HG03064 (cell line): ENCODE measurements at regions not wholly inside any gene's neighbourhood (a gene's known extent, or its start where the extent isn't known, plus 50 kb on each side); places are given as distances from the start of the nearest gene placed in this dataset.

Source experiments
- ATAC-seq: cut with Tn5 transposase; IDR thresholded peaks from one replicate; pipeline ENCODE4 v1.9.1; 2021; ENCODE audit warnings: low read depth; ENCODE audit not compliant: unreplicated experiment

DNA sequence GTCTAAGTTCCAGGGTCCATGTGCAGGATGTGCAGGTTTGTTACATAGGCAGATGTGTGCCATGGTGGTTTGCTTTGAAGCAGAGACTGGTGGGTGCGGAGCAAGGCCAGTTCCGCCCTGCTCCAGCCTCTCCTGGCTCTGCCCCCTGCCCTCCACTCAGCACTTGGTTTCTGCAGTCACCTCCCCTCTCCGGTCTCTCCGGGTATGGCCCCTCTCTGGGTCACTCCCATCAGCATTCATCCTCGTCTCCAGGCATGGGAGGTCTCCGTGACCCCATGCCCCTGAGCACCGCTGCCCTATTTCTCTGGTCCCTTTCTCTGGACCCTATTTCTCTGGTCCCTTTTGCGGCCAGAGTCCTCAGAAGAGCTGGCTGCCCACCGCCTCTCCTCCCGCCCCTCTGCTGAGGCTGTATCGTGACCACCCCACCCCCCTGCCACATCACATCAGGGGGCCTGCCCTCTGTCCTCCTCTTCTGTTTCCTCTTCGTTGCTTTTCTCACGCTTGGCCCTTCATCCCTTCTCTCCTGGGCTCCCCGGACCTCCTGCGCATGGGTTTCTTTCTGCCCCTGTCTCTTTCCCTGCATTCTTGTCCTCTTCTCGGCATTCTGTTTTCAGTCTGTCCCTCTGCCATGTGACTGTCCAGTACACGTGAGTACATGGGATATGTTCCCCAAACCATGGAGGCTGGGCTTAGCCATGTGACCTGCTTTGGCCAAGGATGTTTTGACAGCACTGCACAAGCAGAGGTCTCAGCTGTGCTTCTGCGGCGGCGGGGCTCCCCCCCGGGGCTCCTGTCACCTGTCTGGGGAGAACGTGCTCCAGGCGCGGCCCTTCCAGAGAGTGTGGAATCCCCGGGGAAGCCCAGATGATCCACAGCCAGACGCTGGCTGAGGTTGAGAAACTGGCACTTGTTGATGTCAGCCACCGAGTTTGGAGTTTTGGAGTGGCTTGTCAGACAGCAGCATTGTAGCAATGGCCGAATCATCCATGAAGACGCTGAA lies 54.4 kb upstream of the C1orf174 start:
- no peak for ATAC-seq

DNA sequence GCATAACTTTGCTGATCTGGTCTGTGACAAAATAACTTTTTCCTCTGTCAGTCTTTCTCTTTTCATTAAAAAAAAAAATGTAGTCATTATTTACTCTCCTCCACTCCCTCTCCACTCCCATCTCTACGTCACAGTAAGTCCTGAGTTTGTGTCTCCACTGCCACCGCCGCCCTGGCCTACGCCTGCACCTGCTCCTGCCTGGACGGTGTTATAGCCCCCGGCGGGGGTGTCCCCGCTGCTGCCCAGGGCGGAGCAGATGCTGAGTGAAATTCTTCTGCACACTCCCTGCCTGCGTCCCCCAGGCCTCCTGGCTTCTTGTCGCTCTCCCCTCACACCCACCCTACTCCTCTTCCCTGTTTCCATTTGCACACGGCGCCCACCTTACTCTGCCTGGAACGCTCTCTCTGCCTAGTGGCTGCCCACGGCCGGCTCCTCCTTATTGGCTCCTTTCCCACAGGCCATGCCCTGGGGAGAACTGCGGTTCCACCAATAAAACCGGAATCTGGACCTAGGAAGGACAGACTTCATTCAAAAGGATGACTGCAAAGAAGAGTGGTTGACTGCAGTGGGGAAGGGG lies 55.2 kb upstream of the C1orf174 start:
- no peak for ATAC-seq

DNA sequence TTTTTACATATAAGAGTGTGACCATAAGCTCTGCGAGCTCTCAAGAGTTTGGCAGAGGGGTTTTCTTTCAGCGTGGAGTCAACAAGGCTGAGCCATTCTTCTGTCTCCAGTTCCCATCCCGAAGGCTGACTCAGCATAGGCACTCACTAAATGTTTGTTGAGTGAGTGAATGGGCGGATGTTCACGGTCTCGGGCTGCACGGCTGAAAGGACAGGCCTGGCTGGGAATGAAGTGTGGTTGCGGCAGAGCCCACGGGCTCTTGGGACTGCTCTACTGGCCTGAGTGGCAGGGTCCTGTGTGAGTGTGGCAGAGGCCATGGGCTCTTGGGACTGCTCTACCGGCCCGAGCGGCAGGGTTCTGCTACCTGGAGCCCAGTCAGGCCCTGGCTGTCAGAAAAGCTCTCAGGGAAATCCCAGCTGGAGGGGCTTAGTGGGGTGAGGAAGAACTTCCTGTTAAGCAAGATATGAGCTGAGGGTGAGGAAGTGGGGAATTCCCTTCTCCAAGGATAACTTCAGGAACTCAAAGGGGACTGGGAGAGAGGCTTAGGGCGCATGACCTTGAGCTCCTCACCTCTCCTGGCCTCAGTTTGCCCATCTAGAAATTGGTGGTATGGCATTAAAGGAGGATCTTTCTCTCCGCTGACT lies 56.6 kb upstream of the C1orf174 start:
- no peak for ATAC-seq

DNA sequence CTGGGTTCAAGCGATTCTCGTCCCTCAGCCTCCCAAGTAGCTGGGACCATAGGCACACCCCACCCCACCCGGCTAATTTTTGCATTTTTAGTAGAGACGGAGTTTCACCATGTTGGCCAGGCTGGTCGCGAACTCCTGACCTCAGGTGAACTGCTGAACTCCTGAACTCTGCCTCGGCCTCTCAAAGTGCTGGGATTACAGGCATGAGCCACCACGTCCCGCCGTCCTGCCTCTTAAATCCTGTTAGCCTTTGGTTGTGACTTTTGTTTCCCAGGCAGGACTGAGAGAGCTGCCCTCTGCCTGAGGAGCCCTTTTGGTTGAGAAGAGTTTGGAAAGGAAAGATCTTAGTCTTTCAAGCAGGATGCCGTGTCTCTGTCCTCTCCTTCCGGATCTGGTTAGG lies 59.3 kb upstream of the C1orf174 start:
- no peak for ATAC-seq

DNA sequence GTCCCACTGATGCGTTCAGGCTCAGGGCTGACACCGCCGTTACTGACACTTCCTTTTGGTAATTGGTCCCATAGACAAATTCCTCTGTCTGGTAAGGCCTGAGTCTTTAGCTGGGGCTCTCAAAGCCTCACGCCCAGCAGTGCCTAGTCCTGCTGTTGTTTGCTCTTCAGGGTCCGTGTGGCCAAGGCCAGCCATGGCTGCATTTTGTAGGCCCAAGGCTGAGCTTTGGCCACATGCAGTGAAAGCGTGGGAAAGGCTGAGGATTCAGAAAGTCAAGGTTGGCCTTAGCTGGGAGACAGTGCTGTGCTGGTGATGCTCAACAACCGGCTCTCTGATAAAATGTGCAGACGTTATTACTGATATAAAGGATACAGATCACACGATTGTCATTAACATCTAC lies 63.5 kb upstream of the C1orf174 start:
- no peak for ATAC-seq

DNA sequence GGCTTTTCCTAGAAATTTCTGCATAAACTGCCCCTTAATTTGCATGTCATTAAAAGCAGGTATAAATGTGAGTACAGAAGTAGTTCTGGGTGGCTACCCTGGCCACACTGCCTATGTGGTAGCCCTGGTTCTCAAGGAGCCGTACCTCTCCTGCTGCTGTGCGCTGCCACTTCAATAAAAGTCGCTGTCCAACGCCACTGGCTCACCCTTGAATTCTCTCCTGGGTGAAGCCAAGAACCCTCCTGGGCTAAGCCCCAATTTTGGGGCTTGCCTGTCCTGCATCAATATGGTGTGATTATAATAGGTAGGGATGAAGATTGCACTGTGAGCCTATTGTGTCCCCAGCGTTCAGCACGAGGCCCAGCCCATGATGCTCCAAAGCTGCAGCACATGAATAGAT lies 65.6 kb upstream of the C1orf174 start:
- no peak for ATAC-seq

DNA sequence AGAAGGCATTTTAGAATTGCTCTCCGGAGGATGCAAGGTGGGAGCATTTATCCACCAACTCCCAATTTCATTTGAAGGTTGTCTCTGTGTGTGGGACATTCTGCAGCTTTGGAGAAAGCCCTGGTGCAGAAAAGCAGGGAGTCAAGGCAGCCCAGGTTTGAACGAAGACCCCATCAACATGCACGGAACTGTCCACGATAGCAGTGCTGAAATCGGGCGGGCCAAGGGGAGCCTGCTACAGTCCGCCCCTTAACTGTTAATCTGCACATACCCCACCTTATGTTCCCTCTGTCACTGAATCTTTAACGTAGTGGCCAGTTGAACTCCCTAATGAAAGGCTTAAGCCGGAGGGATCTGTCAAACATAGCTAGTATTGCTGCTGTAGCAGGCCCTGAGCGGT lies 68.8 kb upstream of the C1orf174 start:
- no peak for ATAC-seq

DNA sequence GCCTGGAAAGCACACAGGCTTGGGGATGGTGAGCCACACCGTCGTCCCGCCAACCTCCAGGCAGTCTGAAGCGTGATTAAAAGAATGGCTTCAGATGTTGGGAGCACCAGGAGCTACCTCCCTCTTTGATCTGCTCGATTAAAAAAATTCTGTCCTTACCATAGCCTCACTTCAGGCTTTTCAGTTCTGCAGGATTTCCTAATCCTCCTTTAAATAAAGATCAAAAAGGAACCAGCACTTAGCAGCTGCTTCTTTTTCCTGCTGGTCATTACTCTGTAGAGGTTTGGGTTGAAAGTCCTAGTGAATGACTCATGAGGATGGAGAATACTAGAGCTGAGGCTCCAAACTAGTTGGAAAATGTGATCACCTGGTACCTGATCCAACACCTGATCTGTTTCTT lies 71.9 kb upstream of the C1orf174 start:
- ATAC-seq = no peak

DNA sequence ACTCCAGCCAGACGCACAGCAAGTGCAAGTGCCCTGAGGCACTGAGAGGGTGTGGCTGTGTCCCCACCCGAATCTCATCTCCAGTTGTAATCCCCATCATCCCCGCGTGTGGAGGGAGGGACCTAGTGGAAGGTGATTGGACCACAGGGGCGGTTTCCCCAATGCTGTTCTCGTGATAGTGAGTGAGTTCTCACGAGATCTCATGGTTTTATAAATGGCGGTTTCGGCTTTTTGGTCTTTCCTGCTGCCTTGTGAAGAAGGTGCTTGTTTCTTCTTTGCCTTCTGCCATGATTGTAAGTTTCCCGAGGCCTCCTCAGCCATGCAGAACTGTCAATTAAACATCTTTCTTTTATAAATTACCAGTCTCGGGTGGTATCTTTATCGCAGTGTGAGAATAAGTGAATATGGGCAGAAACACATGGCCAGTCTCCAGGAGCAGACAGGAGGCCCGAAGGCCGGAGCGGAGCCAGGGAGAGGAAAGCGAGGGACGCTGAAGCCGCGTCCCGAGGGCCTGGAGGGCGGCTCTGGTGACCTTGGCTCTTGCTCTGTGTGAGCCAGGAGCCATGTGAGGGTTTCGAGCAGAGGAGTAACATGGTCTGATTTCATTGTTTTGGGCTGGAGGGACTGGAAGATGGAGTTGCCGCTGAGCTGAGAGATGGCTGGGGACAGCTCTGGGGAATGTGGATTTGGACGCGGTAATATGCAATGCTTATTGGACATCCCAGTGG lies 76.0 kb upstream of the C1orf174 start:
- no peak for ATAC-seq

DNA sequence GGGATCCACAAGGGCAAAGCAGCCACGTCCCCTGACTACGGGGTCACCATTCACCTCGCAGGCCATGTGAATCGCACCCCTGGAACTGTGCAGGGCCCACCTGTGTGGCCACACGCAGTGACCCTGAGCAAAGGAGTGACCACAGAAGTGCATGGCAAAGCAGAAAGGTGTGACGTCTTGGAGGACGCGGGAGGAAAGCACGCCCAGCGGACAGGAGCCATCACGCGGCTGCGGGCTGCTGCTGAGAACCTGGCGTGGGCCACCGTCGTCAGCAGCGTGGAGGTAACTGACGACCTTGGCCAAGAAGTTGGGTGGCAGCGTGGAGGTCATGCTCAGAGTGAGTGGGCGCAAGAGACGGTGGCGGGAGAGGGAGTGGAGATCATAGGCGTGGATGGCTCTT lies 76.7 kb upstream of the C1orf174 start:
- ATAC-seq = no peak

DNA sequence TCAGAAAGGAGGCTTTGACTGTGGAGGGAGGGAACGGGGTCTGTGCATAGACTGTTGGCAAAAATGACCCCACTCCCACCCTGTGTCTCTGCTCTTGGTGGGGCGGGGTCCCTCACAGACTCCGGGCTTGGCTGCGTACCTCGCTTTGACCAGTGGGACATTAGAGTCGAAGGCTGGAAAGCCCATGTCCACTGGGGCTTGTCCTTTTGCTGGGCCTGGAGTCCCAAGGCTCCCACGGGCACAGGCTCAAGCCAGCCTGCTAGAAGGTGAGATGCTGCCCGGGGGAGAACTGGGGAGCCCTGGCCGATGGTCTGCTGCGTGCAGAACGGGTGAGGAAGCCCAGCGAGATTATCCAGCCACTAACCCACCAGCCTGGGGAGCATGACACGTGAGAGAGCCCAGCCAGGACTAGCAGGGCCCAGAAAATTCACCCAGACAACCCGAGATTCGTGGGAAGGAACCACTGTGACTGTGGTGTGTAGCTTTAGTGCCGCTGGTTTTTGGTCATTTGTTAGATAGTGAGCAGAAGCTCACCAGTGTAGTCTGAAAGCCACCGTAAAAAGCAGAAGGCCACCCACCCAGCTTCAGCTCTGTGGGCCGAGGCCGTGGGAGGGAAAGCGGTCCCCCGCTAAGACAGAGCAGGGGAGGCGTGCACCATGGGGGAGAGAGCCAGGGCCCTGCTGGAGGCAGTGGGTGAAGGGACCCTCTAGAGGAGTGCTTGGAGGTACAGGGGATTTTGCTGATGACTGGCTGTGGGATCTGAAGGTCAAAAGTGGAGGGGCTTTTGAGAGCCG lies 78.3 kb upstream of the C1orf174 start:
- no peak for ATAC-seq

DNA sequence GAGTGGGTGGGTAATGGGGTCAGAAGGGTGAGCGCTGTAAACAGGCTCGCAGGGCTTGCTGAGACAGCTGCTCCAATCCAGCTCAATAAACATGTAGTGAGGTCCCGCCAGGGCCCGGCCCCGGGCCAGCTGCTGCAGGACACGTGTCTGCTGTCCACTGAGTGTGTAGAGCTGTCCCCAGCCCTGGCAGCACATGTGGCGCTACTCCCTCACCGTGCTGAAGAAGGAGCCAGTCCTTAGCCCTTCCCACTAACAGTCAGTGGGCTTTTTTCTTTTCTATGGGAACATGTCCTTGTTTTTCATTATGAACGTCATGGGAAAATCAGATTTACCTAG lies 78.9 kb upstream of the C1orf174 start:
- no peak for ATAC-seq

DNA sequence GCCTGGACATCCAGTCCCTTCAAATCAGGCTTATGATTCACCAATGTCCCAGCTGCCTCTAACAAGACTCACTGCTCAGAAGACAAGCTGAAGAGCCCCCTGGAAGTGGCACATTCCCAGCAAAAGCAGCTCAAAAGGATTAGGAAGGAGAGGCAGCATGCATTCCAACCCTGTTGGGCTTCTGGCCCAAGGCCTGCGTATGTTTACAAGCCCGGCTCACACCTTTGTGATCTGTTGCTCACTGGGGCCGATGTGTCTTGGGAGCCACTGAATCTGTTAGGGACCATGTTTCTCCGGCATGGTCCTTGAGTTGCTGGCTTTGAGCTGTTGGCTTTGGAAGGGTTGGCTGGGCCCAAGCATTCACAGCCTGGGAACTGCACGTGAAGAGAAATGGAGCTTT lies 81.2 kb upstream of the C1orf174 start:
- ATAC-seq = no peak

DNA sequence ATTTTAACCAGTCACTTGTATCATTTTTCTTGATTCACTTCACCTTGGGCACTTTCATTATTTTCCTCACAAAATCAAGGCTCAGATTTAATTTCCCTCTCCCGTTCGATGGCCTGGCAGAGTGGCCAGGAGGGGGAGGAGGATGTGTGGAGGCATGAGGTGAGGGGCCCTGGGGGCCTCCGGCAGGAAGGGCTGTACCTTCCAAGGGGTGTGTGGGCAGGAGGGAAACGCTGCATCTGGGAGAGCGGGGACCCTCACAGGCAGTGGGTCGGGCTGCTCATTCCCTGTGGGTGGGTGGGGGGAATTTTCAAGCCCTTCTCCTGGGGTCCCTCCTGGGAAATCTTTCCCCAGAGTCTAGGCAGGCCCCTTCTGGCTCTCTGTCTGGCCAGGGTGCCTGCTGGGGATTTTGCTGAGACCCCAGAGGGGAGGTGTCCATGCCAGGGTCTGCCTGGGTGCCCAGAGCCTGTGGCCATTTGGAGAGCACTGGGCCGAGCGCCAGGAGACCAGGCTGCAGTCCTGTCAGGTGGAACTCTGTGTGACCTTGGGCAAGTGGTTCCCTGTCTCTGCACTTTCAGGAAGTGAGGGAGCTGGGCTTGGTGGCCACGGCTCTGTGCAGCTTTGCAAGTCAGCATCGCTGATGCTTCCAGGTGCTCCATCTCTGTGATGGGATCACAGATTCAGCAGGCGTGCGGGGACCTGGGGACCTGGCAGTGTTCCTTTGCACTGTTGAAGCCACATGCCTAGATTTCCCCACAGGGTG lies 81.9 kb upstream of the C1orf174 start:
- no peak for ATAC-seq

DNA sequence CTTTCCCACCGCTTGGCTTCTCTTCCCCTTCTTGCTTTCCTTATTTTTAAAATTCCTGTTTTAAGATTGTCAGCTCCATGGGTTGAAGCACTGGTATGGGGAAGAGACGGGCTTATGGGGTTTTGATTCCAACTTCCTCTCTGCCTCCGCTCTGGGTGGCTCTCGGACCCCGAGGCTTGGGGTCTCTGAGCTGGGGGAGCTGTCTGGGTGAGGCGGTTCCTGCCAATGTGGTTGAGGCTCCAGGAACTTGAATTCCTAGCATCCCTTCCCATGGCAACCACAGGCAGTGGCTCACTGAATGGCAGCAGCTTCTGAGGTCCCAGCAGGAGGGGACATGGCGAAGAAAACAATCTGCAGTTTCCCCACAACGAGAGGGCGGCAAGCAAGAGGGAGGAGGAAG lies 83.1 kb upstream of the C1orf174 start:
- ATAC-seq = no peak

DNA sequence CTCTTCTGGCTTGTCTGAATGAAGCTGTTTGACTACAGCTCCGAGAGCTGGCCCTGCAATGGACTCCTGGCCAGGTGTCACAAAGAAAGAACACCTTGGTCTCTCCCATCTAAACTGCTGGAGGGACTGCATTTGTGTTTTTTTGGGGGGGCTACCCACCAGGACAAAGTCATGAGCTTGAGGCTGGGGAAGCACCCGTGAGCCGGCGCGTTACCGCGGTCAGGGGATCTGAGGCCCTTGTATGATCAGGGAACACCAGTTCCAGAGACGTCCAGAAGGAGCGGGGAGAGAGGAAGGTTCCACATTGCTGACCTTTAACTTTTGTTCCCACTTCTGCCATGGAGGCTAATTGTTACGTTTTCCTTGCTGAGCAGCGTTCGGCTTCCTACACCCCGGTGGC lies 84.5 kb upstream of the C1orf174 start:
- no peak for ATAC-seq

DNA sequence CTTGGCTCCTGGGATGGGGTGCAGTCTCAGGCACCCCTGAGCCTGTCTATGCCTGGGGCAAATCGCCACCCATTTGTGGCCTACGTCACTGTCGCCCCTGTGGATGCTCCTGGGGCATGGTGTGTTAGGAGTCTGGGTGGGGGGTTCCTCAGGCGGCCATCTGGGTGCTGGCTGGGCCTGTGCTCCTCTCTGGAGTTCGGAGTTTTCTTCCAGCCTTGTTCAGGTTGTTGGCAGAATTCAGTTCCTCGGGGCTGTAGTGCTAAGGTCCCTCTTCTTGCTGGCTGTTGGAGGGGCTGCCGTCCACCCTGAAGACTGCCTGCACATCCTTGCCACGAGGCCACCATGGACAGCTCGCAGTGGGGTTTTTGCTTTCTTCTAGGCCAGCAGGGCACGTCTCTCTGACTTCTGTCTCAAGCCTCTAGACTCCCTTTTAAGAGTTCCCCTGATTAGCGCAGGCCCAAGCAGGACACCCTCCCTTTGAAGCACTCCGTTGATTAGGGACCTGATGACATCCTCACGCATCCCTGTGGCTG lies 86.7 kb upstream of the C1orf174 start:
- no peak for ATAC-seq

DNA sequence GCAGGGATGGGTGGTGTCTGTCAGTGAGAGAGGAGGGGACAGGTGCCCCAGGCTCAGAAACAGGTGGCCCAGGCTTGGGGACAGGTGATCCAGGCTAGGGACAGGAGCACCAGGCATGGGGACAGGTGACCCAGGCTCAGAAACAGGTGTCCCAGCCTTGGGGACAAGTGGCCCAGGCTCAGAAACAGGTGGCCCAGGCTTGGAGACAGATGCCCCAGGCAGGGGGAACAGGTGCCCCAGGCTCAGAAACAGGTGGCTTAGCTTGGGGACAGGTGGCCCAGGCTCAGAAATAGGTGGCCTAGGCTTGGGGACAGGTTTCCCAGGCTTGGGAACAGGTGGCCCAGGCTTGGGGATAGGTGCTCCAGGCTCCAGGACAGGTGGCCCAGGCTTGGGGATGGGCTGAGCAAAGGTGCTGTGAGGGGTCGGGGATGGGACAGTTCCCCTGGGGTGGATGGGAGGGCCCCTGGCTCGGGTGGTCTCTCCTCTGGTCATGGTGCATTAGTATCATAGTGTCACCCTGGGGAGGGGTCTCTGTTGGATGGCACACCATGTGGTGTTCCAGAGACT lies 87.7 kb upstream of the C1orf174 start:
- no peak for ATAC-seq

DNA sequence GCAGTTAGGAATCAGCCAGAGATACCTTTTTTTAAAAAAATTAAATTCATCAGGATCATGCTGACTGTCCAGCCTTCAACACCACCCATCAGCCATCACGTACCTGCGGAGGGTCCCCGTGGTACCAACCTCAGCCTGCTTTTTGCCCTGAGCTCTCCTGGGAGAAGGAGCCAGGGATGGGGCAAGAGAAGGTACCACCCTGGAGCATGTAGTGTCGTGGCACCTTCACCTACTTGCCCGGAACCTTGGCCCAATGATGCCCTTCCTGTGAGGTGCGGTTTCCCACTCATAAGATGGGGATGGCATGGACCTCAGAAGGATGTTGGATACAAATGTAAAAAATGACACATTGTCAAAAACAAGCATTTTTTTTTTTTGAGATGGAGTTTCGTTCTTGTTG lies 88.4 kb upstream of the C1orf174 start:
- no peak for ATAC-seq
